IMR-90 (cell line): ENCODE measurements at regions not wholly inside any gene's neighbourhood (a gene's known extent, or its start where the extent isn't known, plus 50 kb on each side); places are given as distances from the start of the nearest gene placed in this dataset.

Experiments used
- ATAC-seq: fragments of 200-7000 bp; cut with Tn5 transposase; 2 replicates; pipeline ENCODE4 v1.9.1; 2020; ENCODE audit warnings: low read depth, mild to moderate bottlenecking, moderate library complexity
- BruUV-seq: library from RNA; stranded (reverse); fragments of 400-500 nt; replicated peaks from 2 replicates; lab custom pipeline; 2021; lab: Mats Ljungman, UMichigan
- CTCF ChIA-PET: fragments of 300-600 bp; formaldehyde crosslinking; extraction: SDS; loops from one replicate; lab custom pipeline; 2021; ENCODE audit warnings: antibody characterized with exemption; lab: Yijun Ruan, JAX
- POLR2A ChIA-PET: fragments of 300-600 bp; sonication (Branson Sonifier 250); formaldehyde crosslinking; loops from one replicate; lab custom pipeline; 2022; ENCODE audit warnings: antibody characterized with exemption; ENCODE audit not compliant: unreplicated experiment; lab: Charles Lee
- DNase-seq: peaks from one replicate; pipeline ENCODE4 v3.0.0; 2013
- H2AFZ ChIP-seq: replicated peaks from 2 replicates; pipeline ENCODE3; 2013; ENCODE audit warnings: low read length, mild to moderate bottlenecking; ENCODE audit not compliant: poor library complexity
- H2AK5ac ChIP-seq: 2 replicates; pipeline ENCODE4 v1.6.1; 2013; ENCODE audit warnings: low read depth, low read length, inconsistent platforms
- H2AK9ac ChIP-seq: replicated peaks from 2 replicates; pipeline ENCODE3; 2013; ENCODE audit warnings: mild to moderate bottlenecking, low read depth, low read length, moderate library complexity; ENCODE audit not compliant: poor library complexity
- H2BK120ac ChIP-seq: 2 replicates; pipeline ENCODE4 v1.6.1; 2013; ENCODE audit warnings: low read depth, low read length, inconsistent platforms
- H2BK15ac ChIP-seq: 3 replicates; pipeline ENCODE4 v1.6.1; 2013; ENCODE audit warnings: low read depth, low read length, inconsistent platforms
- H2BK20ac ChIP-seq: 2 replicates; pipeline ENCODE4 v1.6.1; 2013; ENCODE audit warnings: low read depth, mild to moderate bottlenecking, inconsistent platforms, low read length, moderate library complexity
- H2BK5ac ChIP-seq: 2 replicates; pipeline ENCODE4 v1.6.1; 2013; ENCODE audit warnings: mild to moderate bottlenecking, low read depth, low read length, inconsistent platforms; ENCODE audit not compliant: poor library complexity, severe bottlenecking
- H3K14ac ChIP-seq: replicated peaks from 2 replicates; pipeline ENCODE4 v1.6.1; 2013; ENCODE audit warnings: low read depth, low read length, inconsistent platforms
- H3K18ac ChIP-seq: 2 replicates; pipeline ENCODE4 v1.6.1; 2013; ENCODE audit warnings: low read depth, low read length, control low read depth
- H3K23ac ChIP-seq: 2 replicates; pipeline ENCODE4 v1.6.1; 2013; ENCODE audit warnings: low read depth, low read length, inconsistent platforms
- H3K27ac ChIP-seq: 2 replicates; pipeline ENCODE4 v1.5.1; 2013; ENCODE audit warnings: mild to moderate bottlenecking, control low read depth, low read length; ENCODE audit not compliant: insufficient read depth
- H3K27me3 ChIP-seq: 2 replicates; pipeline ENCODE4 v1.6.1; 2013; ENCODE audit warnings: low read length; ENCODE audit not compliant: control insufficient read depth, insufficient read depth
- H3K36me3 ChIP-seq: 2 replicates; pipeline ENCODE4 v1.6.1; 2013; ENCODE audit warnings: low read length, mixed read lengths; ENCODE audit not compliant: control insufficient read depth, insufficient read depth
- H3K4ac ChIP-seq: 2 replicates; pipeline ENCODE4 v1.6.1; 2013; ENCODE audit warnings: low read depth, low read length, inconsistent platforms
- H3K4me1 ChIP-seq: 2 replicates; pipeline ENCODE4 v1.6.1; 2013; ENCODE audit warnings: low read length, mixed read lengths; ENCODE audit not compliant: control insufficient read depth, insufficient read depth
- H3K4me2 ChIP-seq: 2 replicates; pipeline ENCODE4 v1.6.1; 2013; ENCODE audit warnings: low read depth, mild to moderate bottlenecking, control low read depth, low read length, moderate library complexity
- H3K4me3 ChIP-seq: 2 replicates; pipeline ENCODE4 v1.5.1; 2013; ENCODE audit warnings: low read depth, mild to moderate bottlenecking, control low read depth, low read length, moderate library complexity; ENCODE audit not compliant: insufficient read depth
- H3K56ac ChIP-seq: 2 replicates; pipeline ENCODE4 v1.6.1; 2013; ENCODE audit warnings: low read length, inconsistent platforms; ENCODE audit not compliant: insufficient read depth; ENCODE audit errors: extremely low read depth
- H3K79me1 ChIP-seq, 2 experiments: 2 replicates each; pipeline ENCODE4 v1.6.1; 2013; ENCODE audit warnings: low read length in 2 of 2, inconsistent platforms in 1 of 2, low read depth in 1 of 2
- H3K9ac ChIP-seq: 2 replicates; pipeline ENCODE4 v1.6.1; 2013; ENCODE audit warnings: low read depth, low read length, control low read depth
- H3K9me1 ChIP-seq: 2 replicates; pipeline ENCODE4 v1.6.1; 2013; ENCODE audit warnings: low read length, inconsistent platforms; ENCODE audit not compliant: insufficient read depth
- H3K9me3 ChIP-seq: 2 replicates; pipeline ENCODE4 v1.6.1; 2013; ENCODE audit warnings: low read length; ENCODE audit not compliant: control insufficient read depth, insufficient read depth
- H4K20me1 ChIP-seq: 2 replicates; pipeline ENCODE4 v1.6.1; 2013; ENCODE audit warnings: low read length, inconsistent platforms; ENCODE audit not compliant: insufficient read depth
- H4K5ac ChIP-seq: 2 replicates; pipeline ENCODE4 v1.6.1; 2013; ENCODE audit warnings: mild to moderate bottlenecking, low read depth, low read length, control low read depth
- H4K8ac ChIP-seq, 2 experiments: 2 replicates each; pipeline ENCODE4 v1.6.1; 2013; ENCODE audit warnings: low read depth in 2 of 2, low read length in 2 of 2, control low read depth in 1 of 2, inconsistent platforms in 1 of 2
- H4K91ac ChIP-seq: 2 replicates; pipeline ENCODE4 v1.6.1; 2013; ENCODE audit warnings: low read depth, low read length, inconsistent platforms; ENCODE audit not compliant: insufficient read depth
- BHLHE40 ChIP-seq: fragments of 150-350 bp; IDR thresholded peaks from 2 replicates; pipeline ENCODE4 v1.6.1; 2016; ENCODE audit warnings: mild to moderate bottlenecking, low read depth, low read length
- CEBPB ChIP-seq: IDR thresholded peaks from 2 replicates; pipeline ENCODE4 v1.6.1; 2012; ENCODE audit warnings: low read depth, low read length, improper control_type of control experiment
- CHD1 ChIP-seq: IDR thresholded peaks from 2 replicates; pipeline ENCODE4 v1.6.1; 2012; ENCODE audit warnings: low read depth, low read length, improper control_type of control experiment
- CTCF ChIP-seq: conservative IDR thresholded peaks from 2 replicates; pipeline ENCODE4 v1.5.1; 2012; ENCODE audit warnings: mild to moderate bottlenecking, low read depth, low read length, improper control_type of control experiment
- ELK1 ChIP-seq: fragments of 150-350 bp; IDR thresholded peaks from 2 replicates; pipeline ENCODE4 v1.6.1; 2016; ENCODE audit warnings: low read depth, mild to moderate bottlenecking, low read length, moderate library complexity, borderline replicate concordance
- FOS ChIP-seq: fragments of 150-350 bp; IDR thresholded peaks from 2 replicates; pipeline ENCODE4 v1.6.1; 2016; ENCODE audit warnings: low read depth, low read length
- MAFK ChIP-seq: IDR thresholded peaks from 2 replicates; pipeline ENCODE4 v1.6.1; 2012; ENCODE audit warnings: low read depth, low read length, improper control_type of control experiment
- MAZ ChIP-seq: IDR thresholded peaks from 2 replicates; pipeline ENCODE4 v1.6.1; 2012; ENCODE audit warnings: low read depth, mild to moderate bottlenecking, low read length, improper control_type of control experiment, moderate library complexity, borderline replicate concordance
- MXI1 ChIP-seq: IDR thresholded peaks from 2 replicates; pipeline ENCODE4 v1.6.1; 2012; ENCODE audit warnings: low read depth, mild to moderate bottlenecking, low read length, moderate library complexity, borderline replicate concordance
- NFE2L2 ChIP-seq: fragments of 150-350 bp; IDR thresholded peaks from 2 replicates; pipeline ENCODE4 v1.6.1; 2016; ENCODE audit warnings: low read depth, mild to moderate bottlenecking, low read length
- POLR2A ChIP-seq: IDR thresholded peaks from 2 replicates; pipeline ENCODE4 v1.6.1; 2012; ENCODE audit warnings: mild to moderate bottlenecking, low read depth, low read length
- RAD21 ChIP-seq: IDR thresholded peaks from 2 replicates; pipeline ENCODE4 v1.6.1; 2012; ENCODE audit warnings: low read length, improper control_type of control experiment
- RCOR1 ChIP-seq: IDR thresholded peaks from 2 replicates; pipeline ENCODE4 v1.6.1; 2012; ENCODE audit warnings: mild to moderate bottlenecking, low read length, improper control_type of control experiment; ENCODE audit not compliant: insufficient replicate concordance
- RFX5 ChIP-seq: IDR thresholded peaks from 2 replicates; pipeline ENCODE4 v1.8.0; 2012; ENCODE audit warnings: low read depth, mild to moderate bottlenecking, low read length, moderate library complexity
- SMC3 ChIP-seq: fragments of 150-350 bp; IDR thresholded peaks from 2 replicates; pipeline ENCODE4 v1.6.1; 2016; ENCODE audit warnings: low read depth, mild to moderate bottlenecking, antibody characterized with exemption, low read length, moderate library complexity
- USF2 ChIP-seq: fragments of 150-350 bp; IDR thresholded peaks from 2 replicates; pipeline ENCODE4 v1.6.1; 2017; ENCODE audit warnings: mild to moderate bottlenecking, antibody characterized with exemption, low read length, low read depth
- WGBS, 2 experiments: methylation state at CpG; one replicate each; pipeline versions ENCODE4 v1.1.5 to v1.1.7; 2013; ENCODE audit warnings: missing lambda C conversion rate in 2 of 2; ENCODE audit not compliant: insufficient read length in 1 of 2; ENCODE audit errors: extremely low coverage in 2 of 2; 5-methylcytosine and 5-hydroxymethylcytosine counted together
- dilution Hi-C: fragments of 300-500 bp; cut with HindIII; formaldehyde crosslinking; loops from one replicate; pipeline ENCODE4 v1.14.3; 2018; ENCODE audit warnings: low sequenced_read_pairs; ENCODE audit not compliant: unreplicated experiment
- in situ Hi-C: fragments of 300-500 bp; cut with MboI; formaldehyde crosslinking; loops from 3 replicates; pipeline ENCODE4 v1.14.3; 2019; ENCODE audit warnings: low sequenced_read_pairs, inconsistent platforms, mixed read lengths
- intact Hi-C: fragments of 100-400 bp; cut with micrococcal nuclease; formaldehyde crosslinking; loops from 2 replicates; pipeline ENCODE4 v1.10.0; 2022

- no peaks in the 10 kb centered on the region for H3K9me1 ChIP-seq
- no peak overlapping the region for H3K9ac ChIP-seq
- CTCF ChIA-PET = no interaction called here
- H3K18ac ChIP-seq = no peak overlapping the region
- H4K5ac ChIP-seq = no peak overlapping the region
- intact Hi-C loops (no loop called here), dilution Hi-C loops (no loop called here), in situ Hi-C loops (no loop called here)
- POLR2A ChIA-PET = no interaction called here
- H2AK5ac ChIP-seq = no peak overlapping the region
- H3K79me1 ChIP-seq = no peaks in the 10 kb centered on the region
- no peak overlapping the region for H2AFZ ChIP-seq
- H3K4me2 ChIP-seq = no peak overlapping the region
- no peak overlapping the region for H3K23ac ChIP-seq
- H3K27me3 ChIP-seq = no peaks in the 10 kb centered on the region
- H3K4me3 ChIP-seq = no peak overlapping the region
- no peak overlapping the region for H2BK120ac ChIP-seq
- no peaks in the 10 kb centered on the region for H3K4me1 ChIP-seq
- no TSS peak for BruUV-seq
- TF ChIP-seq MAZ (no peak), RFX5 (no peak), CTCF (no peak), BHLHE40 (no peak), CHD1 (no peak), RAD21 (no peak), MXI1 (no peak), RCOR1 (no peak), CEBPB (no peak), NFE2L2 (no peak), POLR2A (no peak), USF2 (no peak), SMC3 (no peak), FOS (no peak), MAFK (no peak), ELK1 (no peak)
- H3K56ac ChIP-seq = no peak overlapping the region
- no peaks in the 10 kb centered on the region for H3K36me3 ChIP-seq
- WGBS, 2 experiments = no CpG with 5 or more reads among the region's 2 CpGs
- DNase-seq = no peak
- H3K4ac ChIP-seq = no peak overlapping the region
- H3K27ac ChIP-seq = no peak overlapping the region
- no peak overlapping the region for H2BK5ac ChIP-seq
- H2BK20ac ChIP-seq = no peak overlapping the region
- H4K20me1 ChIP-seq = no peaks in the 10 kb centered on the region
- no peak for ATAC-seq
- no peak overlapping the region for H4K8ac ChIP-seq
- no peak overlapping the region for H2BK15ac ChIP-seq
- H3K14ac ChIP-seq = no peak overlapping the region
- no peak overlapping the region for H4K91ac ChIP-seq
- peaks cover 6% of the 10 kb centered on the region for H3K9me3 ChIP-seq
- no peak overlapping the region for H2AK9ac ChIP-seq
Observed at GRCh38 chr4:66959207-66959606, 586.1 kb downstream of the CENPC start.
